ENCODE measurements at regions not wholly inside any gene's neighbourhood (a gene's known extent, or its start where the extent isn't known, plus 50 kb on each side); places are given as distances from the start of the nearest gene placed in this dataset.

GRCh38 chr10:31605861-31606525 is 287.0 kb downstream of the ZEB1 start:
- no peak for DNase-seq
- H3K4me3 Mint-ChIP-seq, result no peak overlapping the region
- no peaks in the 10 kb centered on the region for H3K9me3 Mint-ChIP-seq
- no peak overlapping the region for H3K27ac Mint-ChIP-seq
- no peaks in the 10 kb centered on the region for H3K36me3 Mint-ChIP-seq (ENCODE audit: low read depth)
- peaks cover 18% of the 10 kb centered on the region for H3K4me1 Mint-ChIP-seq (ENCODE audit: low read depth)
- peaks cover 5% of the 10 kb centered on the region for H3K27me3 Mint-ChIP-seq

- DNase-seq, result no peak
- Mint-ChIP-seq H3K9me3 (no peaks in the 10 kb centered on the region), H3K4me3 (no peak overlapping the region), H3K27me3 (peaks cover 3% of the 10 kb centered on the region), H3K27ac (no peak overlapping the region), H3K36me3 (ENCODE audit: low read depth) (no peaks in the 10 kb centered on the region), H3K4me1 (ENCODE audit: low read depth) (peaks cover 23% of the 10 kb centered on the region)
Observed at GRCh38 chr10:31605426-31605825, 286.4 kb downstream of the ZEB1 start.

DNA sequence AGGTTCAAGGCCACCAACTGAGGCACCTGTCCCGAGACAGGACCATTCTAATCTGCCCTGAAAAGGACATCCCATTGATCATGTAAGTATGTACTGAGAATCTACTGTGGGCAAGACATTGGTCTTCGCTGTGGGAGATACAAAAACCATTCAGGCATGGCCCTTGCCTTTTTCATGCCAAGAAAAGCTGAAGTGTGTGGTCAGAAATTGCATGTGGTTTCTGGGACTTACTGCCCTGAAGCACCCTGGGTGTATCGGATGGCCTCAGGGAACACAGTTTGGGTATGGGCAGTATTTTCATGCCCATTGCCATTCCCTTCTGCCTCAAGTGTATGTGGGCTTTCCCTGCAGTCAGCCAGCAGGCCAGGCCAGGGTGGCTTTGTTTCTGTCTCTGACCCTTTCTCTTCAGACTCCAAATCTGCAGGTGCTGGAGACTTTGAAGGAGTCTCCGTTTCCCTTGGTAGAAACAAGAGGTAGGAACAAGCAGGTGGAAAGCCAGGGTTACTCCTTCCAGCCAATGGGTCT is 285.7 kb downstream of the ZEB1 start:
- no peak for DNase-seq
- no peak overlapping the region for H3K27ac Mint-ChIP-seq
- H3K27me3 Mint-ChIP-seq, result peaks cover 3% of the 10 kb centered on the region
- peaks cover 31% of the 10 kb centered on the region for H3K4me1 Mint-ChIP-seq (ENCODE audit: low read depth)
- H3K4me3 Mint-ChIP-seq, result peak overlapping the region; percentile 77
- H3K9me3 Mint-ChIP-seq, result no peaks in the 10 kb centered on the region
- no peaks in the 10 kb centered on the region for H3K36me3 Mint-ChIP-seq (ENCODE audit: low read depth)

DNA sequence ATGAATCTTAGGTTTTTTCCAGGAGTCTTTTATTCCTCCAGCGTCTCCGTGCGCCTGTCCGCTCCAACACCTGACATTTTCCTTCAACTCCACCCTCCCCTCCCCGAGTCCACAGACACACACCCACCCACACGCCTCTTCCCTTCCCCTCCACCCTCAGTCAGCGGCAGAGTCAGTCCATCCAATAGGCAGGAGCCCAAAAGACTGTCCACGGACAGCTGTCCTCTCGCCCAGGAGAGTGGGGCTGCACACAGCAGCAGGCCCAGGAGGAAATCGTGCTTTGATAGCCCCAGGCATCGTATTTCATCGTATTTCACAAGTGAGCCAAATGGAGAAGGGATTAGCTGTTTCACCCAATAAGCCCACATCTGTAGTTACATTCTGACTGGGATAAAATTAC is 285.1 kb downstream of the ZEB1 start:
- Mint-ChIP-seq H3K9me3 (no peaks in the 10 kb centered on the region), H3K4me1 (ENCODE audit: low read depth) (peaks cover 32% of the 10 kb centered on the region), H3K36me3 (ENCODE audit: low read depth) (no peaks in the 10 kb centered on the region), H3K4me3 (peak overlapping the region; percentile 77), H3K27ac (no peak overlapping the region), H3K27me3 (peaks cover 3% of the 10 kb centered on the region)
- no peak for DNase-seq

DNA sequence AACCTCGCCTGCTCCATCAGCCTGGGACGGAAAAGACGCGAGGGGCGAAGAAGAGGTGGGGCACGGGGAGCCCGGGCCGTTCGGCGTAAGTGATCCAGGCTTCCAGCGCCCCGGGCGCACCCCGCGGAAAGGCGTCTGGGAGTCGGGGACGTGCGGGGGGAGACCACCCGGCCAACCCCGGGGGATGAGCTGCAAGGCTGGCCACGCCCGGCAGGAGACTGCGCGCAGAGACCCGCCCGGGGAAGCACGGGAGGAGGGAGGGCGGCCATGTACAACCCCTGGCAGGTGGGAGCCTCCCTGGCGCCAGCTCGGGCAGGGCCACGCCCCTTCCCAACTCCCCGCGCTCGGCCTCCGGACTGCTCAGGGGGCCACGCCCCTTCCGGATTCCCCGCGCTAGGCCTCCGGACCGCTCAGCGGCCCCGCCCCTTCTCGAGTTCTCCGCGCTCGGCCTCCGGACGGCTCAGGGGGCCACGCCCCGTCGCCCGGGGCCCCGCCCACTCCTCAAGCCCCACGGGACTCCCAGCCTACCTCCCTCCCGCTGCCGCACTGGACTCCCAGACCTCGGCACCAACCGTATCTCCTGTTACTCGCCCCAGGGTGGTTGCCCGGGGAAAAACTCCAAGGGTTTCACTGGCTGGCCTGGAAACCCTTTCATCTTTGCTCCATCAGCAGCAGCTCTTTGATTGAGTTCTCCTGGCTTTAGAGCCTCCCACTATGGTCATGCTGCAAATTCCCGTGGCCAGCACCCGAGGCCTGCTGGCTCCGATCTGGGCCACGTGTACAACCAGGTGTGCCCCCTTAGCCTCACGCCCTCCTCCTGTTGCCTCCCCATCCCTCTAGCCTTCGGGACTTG is 284.4 kb downstream of the ZEB1 start:
- Mint-ChIP-seq H3K4me1 (ENCODE audit: low read depth) (peaks cover 32% of the 10 kb centered on the region), H3K27me3 (no peaks in the 10 kb centered on the region), H3K36me3 (ENCODE audit: low read depth) (no peaks in the 10 kb centered on the region), H3K4me3 (peak overlapping the region; percentile 77), H3K9me3 (no peaks in the 10 kb centered on the region), H3K27ac (peak overlapping the region; percentile 38)
- DNase-seq, result peak; percentile 90

- no peak for DNase-seq
- peak overlapping the region; percentile 75 for H3K4me3 Mint-ChIP-seq
Observed at GRCh38 chr10:31602541-31603234, 283.7 kb downstream of the ZEB1 start.

DNA sequence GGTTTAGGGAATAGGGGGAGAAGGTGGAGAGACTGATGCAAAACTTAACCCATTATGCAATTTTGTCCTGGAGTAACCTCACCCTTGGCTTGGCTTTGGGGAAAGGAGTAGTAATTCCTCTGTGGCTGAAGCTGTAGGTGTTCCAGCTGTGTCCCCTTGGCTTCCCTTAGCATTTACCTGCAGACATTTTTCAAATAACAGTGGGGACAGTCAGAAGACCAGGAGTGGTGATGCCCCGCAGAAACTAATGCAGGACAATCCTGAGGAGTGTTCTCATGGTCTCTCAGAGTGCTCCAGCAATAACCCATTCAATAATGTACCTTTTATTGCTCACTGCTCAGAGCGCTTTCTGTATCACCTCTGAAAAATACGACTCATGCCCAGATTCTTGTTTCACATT is 282.1 kb downstream of the ZEB1 start:
- Mint-ChIP-seq H3K4me3 (no peak overlapping the region), H3K27ac (no peak overlapping the region), H3K9me3 (no peaks in the 10 kb centered on the region), H3K36me3 (ENCODE audit: low read depth) (no peaks in the 10 kb centered on the region), H3K4me1 (ENCODE audit: low read depth) (peaks cover 32% of the 10 kb centered on the region), H3K27me3 (no peaks in the 10 kb centered on the region)
- no peak for DNase-seq

More at GRCh38 chr10:31602541-31603234, 283.7 kb downstream of the ZEB1 start:
- Mint-ChIP-seq H3K9me3 (no peaks in the 10 kb centered on the region), H3K27ac (peak overlapping the region; percentile 10), H3K27me3 (no peaks in the 10 kb centered on the region), H3K4me1 (ENCODE audit: low read depth) (peaks cover 32% of the 10 kb centered on the region), H3K36me3 (ENCODE audit: low read depth) (no peaks in the 10 kb centered on the region)

GRCh38 chr10:31599626-31600504 is 280.8 kb downstream of the ZEB1 start:
- Mint-ChIP-seq H3K4me1 (ENCODE audit: low read depth) (peaks cover 32% of the 10 kb centered on the region), H3K27me3 (no peaks in the 10 kb centered on the region), H3K36me3 (ENCODE audit: low read depth) (no peaks in the 10 kb centered on the region), H3K9me3 (no peaks in the 10 kb centered on the region), H3K27ac (no peak overlapping the region), H3K4me3 (no peak overlapping the region)
- DNase-seq, result no peak

DNA sequence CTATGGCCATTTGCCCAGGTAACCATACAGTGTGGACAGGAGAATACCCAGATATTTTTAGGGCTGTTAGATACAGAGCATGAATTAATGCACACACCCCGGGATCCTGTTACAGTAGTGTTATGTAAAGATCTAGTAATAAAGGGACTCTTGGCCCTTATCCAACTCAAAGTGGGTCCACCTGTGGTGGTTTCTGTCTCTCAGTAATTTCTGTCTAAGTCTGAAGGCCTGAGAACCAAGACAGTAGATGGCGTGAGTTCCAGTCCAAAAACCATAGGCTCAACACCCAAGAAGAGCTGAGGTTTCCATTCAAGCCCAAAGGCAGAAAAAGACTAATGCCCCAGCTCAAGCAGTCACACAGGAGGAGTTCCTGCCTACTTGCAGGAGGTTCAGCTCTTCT is 277.7 kb downstream of the ZEB1 start:
- DNase-seq, result no peak
- Mint-ChIP-seq H3K9me3 (peaks cover 9% of the 10 kb centered on the region), H3K4me1 (ENCODE audit: low read depth) (peaks cover 20% of the 10 kb centered on the region), H3K27me3 (peaks cover 17% of the 10 kb centered on the region), H3K4me3 (no peak overlapping the region), H3K36me3 (ENCODE audit: low read depth) (no peaks in the 10 kb centered on the region), H3K27ac (no peak overlapping the region)

DNA sequence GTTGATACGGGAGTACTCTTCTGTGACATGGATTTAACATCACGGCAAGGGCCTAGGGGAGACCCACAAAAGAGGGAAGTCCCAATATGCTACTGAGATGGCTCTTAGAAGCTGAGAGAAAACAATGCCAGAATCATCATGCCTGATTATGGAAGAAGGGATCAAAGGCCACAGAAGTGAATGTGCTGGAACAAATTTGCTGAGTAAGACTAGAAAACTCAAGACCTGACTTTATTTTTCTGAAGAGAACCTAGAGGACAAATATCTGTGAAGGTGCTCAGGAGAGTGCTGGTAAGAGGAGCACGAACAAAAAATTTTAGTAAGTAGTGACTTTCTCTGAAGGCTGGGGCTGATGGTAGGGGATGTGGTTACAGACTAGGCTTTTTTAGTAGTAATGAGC is 277.0 kb downstream of the ZEB1 start:
- Mint-ChIP-seq H3K36me3 (ENCODE audit: low read depth) (no peaks in the 10 kb centered on the region), H3K27me3 (peaks cover 20% of the 10 kb centered on the region), H3K4me3 (no peak overlapping the region), H3K9me3 (peaks cover 14% of the 10 kb centered on the region), H3K4me1 (ENCODE audit: low read depth) (peaks cover 15% of the 10 kb centered on the region), H3K27ac (no peak overlapping the region)
- no peak for DNase-seq

- no peak overlapping the region for H3K4me3 Mint-ChIP-seq
- H3K9me3 Mint-ChIP-seq, result peaks cover 14% of the 10 kb centered on the region
- no peak overlapping the region for H3K27ac Mint-ChIP-seq
- H3K4me1 Mint-ChIP-seq (ENCODE audit: low read depth), result no peaks in the 10 kb centered on the region
- no peak for DNase-seq
- no peaks in the 10 kb centered on the region for H3K36me3 Mint-ChIP-seq (ENCODE audit: low read depth)
- peaks cover 28% of the 10 kb centered on the region for H3K27me3 Mint-ChIP-seq
Observed at GRCh38 chr10:31594347-31594873, 275.4 kb downstream of the ZEB1 start.

GRCh38 chr10:31593124-31593523 is 274.1 kb downstream of the ZEB1 start:
- peaks cover 29% of the 10 kb centered on the region for H3K27me3 Mint-ChIP-seq
- no peaks in the 10 kb centered on the region for H3K4me1 Mint-ChIP-seq (ENCODE audit: low read depth)
- peaks cover 14% of the 10 kb centered on the region for H3K9me3 Mint-ChIP-seq
- no peak overlapping the region for H3K4me3 Mint-ChIP-seq
- no peak overlapping the region for H3K27ac Mint-ChIP-seq
- no peaks in the 10 kb centered on the region for H3K36me3 Mint-ChIP-seq (ENCODE audit: low read depth)
- DNase-seq, result no peak

GRCh38 chr10:31591569-31591968 is 272.6 kb downstream of the ZEB1 start:
- Mint-ChIP-seq H3K4me1 (ENCODE audit: low read depth) (peaks cover 7% of the 10 kb centered on the region), H3K36me3 (ENCODE audit: low read depth) (no peaks in the 10 kb centered on the region), H3K4me3 (no peak overlapping the region), H3K27me3 (peaks cover 44% of the 10 kb centered on the region), H3K9me3 (peaks cover 14% of the 10 kb centered on the region), H3K27ac (no peak overlapping the region)
- DNase-seq, result no peak
